SK-N-SH (cell line): ENCODE measurements at regions not wholly inside any gene's neighbourhood (a gene's known extent, or its start where the extent isn't known, plus 50 kb on each side); places are given as distances from the start of the nearest gene placed in this dataset.
"Not testable (repeated sequence)": the region's sequence is repeated elsewhere in the genome, so short reads cannot be mapped to it uniquely, and the experiment has no call there.

Experiments used
- CTCF ChIP-seq: fragments of 200-600 bp; sonication (generic); IDR thresholded peaks from 2 replicates; pipeline ENCODE4 v1.6.1; 2017; ENCODE audit warnings: antibody characterized with exemption, mild to moderate bottlenecking, moderate library complexity
- EP300 ChIP-seq, 2 experiments: IDR thresholded peaks; 2 replicates each; pipeline versions ENCODE4 v1.4.0 to v1.6.1; 2012; ENCODE audit warnings: borderline replicate concordance in 1 of 2, low read depth in 1 of 2, low read length in 1 of 2
- EZH2phosphoT487 ChIP-seq: fragments of 200-600 bp; sonication (generic); IDR thresholded peaks from 2 replicates; pipeline ENCODE4 v1.6.1; 2017; ENCODE audit warnings: low read depth, mixed run types, mild to moderate bottlenecking, antibody characterized with exemption, moderate library complexity, borderline replicate concordance
- GABPA ChIP-seq: IDR thresholded peaks from 2 replicates; pipeline ENCODE4 v1.4.0; 2012; ENCODE audit warnings: low read depth, mild to moderate bottlenecking
- MXI1 ChIP-seq: IDR thresholded peaks from 2 replicates; pipeline ENCODE4 v1.6.1; 2012; ENCODE audit warnings: mild to moderate bottlenecking, low read depth, low read length, improper control_type of control experiment
- POLR2AphosphoS5 ChIP-seq: IDR thresholded peaks from 2 replicates; pipeline ENCODE4 v1.6.1; 2012; ENCODE audit warnings: low read depth, low read length
- REST ChIP-seq: IDR thresholded peaks from 2 replicates; pipeline ENCODE4 v1.6.1; 2012; ENCODE audit warnings: mild to moderate bottlenecking, low read depth, low read length, moderate library complexity
- USF2 ChIP-seq: fragments of 150-350 bp; IDR thresholded peaks from 2 replicates; pipeline ENCODE4 v1.6.1; 2017; ENCODE audit warnings: antibody characterized with exemption, low read length, low read depth, borderline replicate concordance
- YY1 ChIP-seq: IDR thresholded peaks from 2 replicates; pipeline ENCODE4 v1.4.0; 2012; ENCODE audit warnings: low read depth, mild to moderate bottlenecking

- TF ChIP-seq CTCF; YY1; EZH2phosphoT487; GABPA; EP300 (IDR thresholded peaks at IDR 0.05; ENCODE audit: borderline replicate concordance in 1 of 2, low read depth in 1 of 2, low read length in 1 of 2); POLR2AphosphoS5; MXI1; USF2; REST: not testable (repeated sequence)
These were observed 84.2 kb upstream of the ADORA2B start for GRCh38 chr17:15860774-15861173.
